Thymus (tissue), 11 donors: ENCODE measurements at regions not wholly inside any gene's neighbourhood (a gene's known extent, or its start where the extent isn't known, plus 50 kb on each side); places are given as distances from the start of the nearest gene placed in this dataset.

Experiments used
- DNase-seq, 9 donors: peaks; one replicate each; pipeline ENCODE4 v3.0.0-alpha.2; 2013; ENCODE audit warnings: low spot score in 9 of 9, low read depth in 6 of 9, missing footprints in 1 of 9
- H3K27ac ChIP-seq, 2 donors: one replicate each; pipeline ENCODE4 v1.5.1; 2013; ENCODE audit warnings: control low read depth in 1 of 2, low read depth in 1 of 2, low read length in 1 of 2, mild to moderate bottlenecking in 1 of 2, moderate library complexity in 1 of 2
- H3K27me3 ChIP-seq, 2 donors: one replicate each; pipeline ENCODE4 v1.5.1; 2013; ENCODE audit warnings: low read length in 1 of 2; ENCODE audit not compliant: control insufficient read depth in 2 of 2, insufficient read depth in 1 of 2
- H3K36me3 ChIP-seq, 2 donors: one replicate each; pipeline ENCODE4 v1.5.1; 2013; ENCODE audit warnings: low read length in 1 of 2, mild to moderate bottlenecking in 1 of 2, moderate library complexity in 1 of 2; ENCODE audit not compliant: control insufficient read depth in 2 of 2, insufficient read depth in 2 of 2
- H3K4me1 ChIP-seq, 2 donors: one replicate each; pipeline ENCODE4 v1.5.1; 2013; ENCODE audit warnings: low read length in 2 of 2; ENCODE audit not compliant: control insufficient read depth in 2 of 2, insufficient read depth in 2 of 2
- H3K4me3 ChIP-seq, 2 donors: one replicate each; pipeline ENCODE4 v1.5.1; 2013; ENCODE audit warnings: low read length in 2 of 2, control low read depth in 1 of 2, mild to moderate bottlenecking in 1 of 2
- H3K9me3 ChIP-seq, 2 donors: one replicate each; pipeline ENCODE4 v1.5.1; 2013; ENCODE audit warnings: low read length in 1 of 2, mild to moderate bottlenecking in 1 of 2; ENCODE audit not compliant: control insufficient read depth in 2 of 2, insufficient read depth in 1 of 2
- WGBS: extraction: QIAGEN DNeasy Blood & Tissue Kit; methylation state at CpG from one replicate; pipeline ENCODE4 v1.1.7; 2013; 5-methylcytosine and 5-hydroxymethylcytosine counted together
- donor health status: healthy.

GRCh38 chr3:99269606-99270351 lies 368.3 kb upstream of the DCBLD2 start:
- Histone ChIP-seq H3K27ac (no peak overlapping the region), H3K36me3 (no peaks in the 10 kb centered on the region), H3K27me3 (no peaks in the 10 kb centered on the region), H3K4me3 (no peak overlapping the region), H3K9me3 (no peaks in the 10 kb centered on the region), H3K4me1 (no peaks in the 10 kb centered on the region)
- WGBS: 95% methylated on average over 9 of the region's 9 CpGs
- no peak for DNase-seq

DNA sequence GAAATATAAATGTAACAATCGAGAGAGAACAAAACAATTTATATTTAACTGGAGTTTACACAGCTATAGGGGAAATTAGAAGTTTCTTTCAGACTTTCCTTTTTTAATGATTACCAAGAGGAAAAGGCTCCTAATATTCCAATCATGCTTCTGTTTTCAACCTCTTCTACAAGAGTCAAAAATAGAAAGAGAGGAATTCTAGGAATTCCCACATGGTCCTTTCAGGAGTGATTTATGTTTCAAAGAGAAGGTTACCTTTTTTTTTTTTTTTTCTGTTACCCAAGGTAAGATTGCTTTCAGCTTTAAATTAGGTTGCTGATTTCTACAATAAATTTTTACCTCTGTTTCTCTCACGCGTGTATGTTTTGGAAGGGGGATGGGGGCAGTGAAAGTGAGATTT lies 355.3 kb upstream of the DCBLD2 start:
- no peak overlapping the region for H3K27ac ChIP-seq
- H3K4me1 ChIP-seq: no peaks in the 10 kb centered on the region
- H3K9me3 ChIP-seq: no peaks in the 10 kb centered on the region
- DNase-seq: no peak
- H3K27me3 ChIP-seq: no peaks in the 10 kb centered on the region
- WGBS: 97% methylated on average over 3 of the region's 3 CpGs
- no peak overlapping the region for H3K4me3 ChIP-seq
- H3K36me3 ChIP-seq: no peaks in the 10 kb centered on the region

GRCh38 chr3:99253963-99254355 lies 352.5 kb upstream of the DCBLD2 start:
- H3K4me1 ChIP-seq: no peaks in the 10 kb centered on the region
- H3K36me3 ChIP-seq: no peaks in the 10 kb centered on the region
- 78% methylated on average over 2 of the region's 2 CpGs for WGBS
- no peaks in the 10 kb centered on the region for H3K27me3 ChIP-seq
- no peak overlapping the region for H3K27ac ChIP-seq
- no peak overlapping the region for H3K4me3 ChIP-seq
- H3K9me3 ChIP-seq: no peaks in the 10 kb centered on the region
- no peak for DNase-seq

- Histone ChIP-seq H3K9me3 (no peaks in the 10 kb centered on the region), H3K27me3 (no peaks in the 10 kb centered on the region), H3K4me1 (no peaks in the 10 kb centered on the region), H3K36me3 (no peaks in the 10 kb centered on the region), H3K27ac (no peak overlapping the region), H3K4me3 (no peak overlapping the region)
- DNase-seq: no peak
- WGBS: 97% methylated on average over 1 of the region's 1 CpG
Measured at GRCh38 chr3:99250821-99251355, 349.4 kb upstream of the DCBLD2 start.

DNA sequence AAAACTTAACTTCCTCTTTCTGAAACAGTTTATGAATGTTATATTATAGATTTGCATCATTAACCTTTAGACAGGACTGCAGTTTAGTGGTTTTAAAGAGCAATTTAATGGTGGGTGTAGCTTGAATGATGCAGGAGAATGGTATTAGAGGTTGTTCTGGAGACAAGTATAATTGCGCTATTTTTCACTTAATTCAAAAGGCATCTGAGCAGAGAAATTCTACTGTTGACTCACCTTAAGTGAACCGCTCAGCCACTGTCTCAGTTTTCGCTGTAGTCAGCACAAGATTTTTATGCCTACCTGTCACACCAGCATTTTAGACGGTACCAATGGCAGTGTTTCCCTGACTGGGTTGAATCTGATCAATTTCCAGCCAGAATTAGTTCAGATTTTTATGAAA lies 348.8 kb upstream of the DCBLD2 start:
- Histone ChIP-seq H3K9me3 (no peaks in the 10 kb centered on the region), H3K4me3 (no peak overlapping the region), H3K36me3 (no peaks in the 10 kb centered on the region), H3K27me3 (no peaks in the 10 kb centered on the region), H3K27ac (no peak overlapping the region), H3K4me1 (no peaks in the 10 kb centered on the region)
- no peak for DNase-seq
- 72% methylated on average over 4 of the region's 4 CpGs for WGBS

GRCh38 chr3:99249627-99250026 lies 348.1 kb upstream of the DCBLD2 start:
- H3K4me3 ChIP-seq: no peak overlapping the region
- no peaks in the 10 kb centered on the region for H3K27me3 ChIP-seq
- no peak overlapping the region for H3K27ac ChIP-seq
- 95% methylated on average over 6 of the region's 6 CpGs for WGBS
- H3K36me3 ChIP-seq: no peaks in the 10 kb centered on the region
- H3K9me3 ChIP-seq: no peaks in the 10 kb centered on the region
- no peaks in the 10 kb centered on the region for H3K4me1 ChIP-seq
- no peak for DNase-seq

- H3K36me3 ChIP-seq: no peaks in the 10 kb centered on the region
- no peaks in the 10 kb centered on the region for H3K27me3 ChIP-seq
- 94% methylated on average over 1 of the region's 1 CpG for WGBS
- H3K4me3 ChIP-seq: no peak overlapping the region
- H3K4me1 ChIP-seq: no peaks in the 10 kb centered on the region
- no peak for DNase-seq
- no peaks in the 10 kb centered on the region for H3K9me3 ChIP-seq
- H3K27ac ChIP-seq: no peak overlapping the region
Measured at GRCh38 chr3:99248913-99249312, 347.4 kb upstream of the DCBLD2 start.

DNA sequence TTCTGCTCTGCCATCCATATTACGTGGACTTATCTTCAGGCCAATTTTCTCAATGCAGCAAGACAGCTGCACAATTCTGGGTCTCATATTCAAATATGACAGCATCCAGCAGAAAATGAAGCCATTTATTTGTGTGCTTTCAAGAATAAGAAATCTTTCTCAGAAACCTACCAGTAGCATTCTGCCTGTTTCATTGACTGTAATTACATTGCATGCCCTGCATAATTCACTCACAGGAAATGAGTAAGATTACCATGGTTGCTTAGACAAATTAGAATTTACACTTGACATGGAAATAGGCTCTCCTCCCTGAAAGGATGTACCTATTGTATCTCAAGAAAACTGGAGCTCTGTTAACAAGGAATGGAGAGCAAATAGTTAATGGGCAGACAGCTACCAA lies 346.6 kb upstream of the DCBLD2 start:
- DNase-seq: no peak
- no peaks in the 10 kb centered on the region for H3K27me3 ChIP-seq
- no peak overlapping the region for H3K4me3 ChIP-seq
- H3K27ac ChIP-seq: no peak overlapping the region
- 88% methylated on average over 1 of the region's 1 CpG for WGBS
- no peaks in the 10 kb centered on the region for H3K36me3 ChIP-seq
- H3K4me1 ChIP-seq: no peaks in the 10 kb centered on the region
- no peaks in the 10 kb centered on the region for H3K9me3 ChIP-seq

GRCh38 chr3:99246010-99246654 lies 344.6 kb upstream of the DCBLD2 start:
- 98% methylated on average over 2 of the region's 2 CpGs for WGBS
- Histone ChIP-seq H3K36me3 (no peaks in the 10 kb centered on the region), H3K9me3 (no peaks in the 10 kb centered on the region), H3K4me1 (no peaks in the 10 kb centered on the region), H3K27me3 (no peaks in the 10 kb centered on the region), H3K27ac (no peak overlapping the region), H3K4me3 (no peak overlapping the region)
- DNase-seq: no peak
